HG02970 (cell line): ENCODE measurements at regions not wholly inside any gene's neighbourhood (a gene's known extent, or its start where the extent isn't known, plus 50 kb on each side); places are given as distances from the start of the nearest gene placed in this dataset.

Experiments used
- ATAC-seq: cut with Tn5 transposase; IDR thresholded peaks from one replicate; pipeline ENCODE4 v1.9.1; 2021; ENCODE audit warnings: mild to moderate bottlenecking, moderate library complexity, moderate number of reproducible peaks; ENCODE audit not compliant: unreplicated experiment, low FRiP score

GRCh38 chr16:85303354-85303883 lies 191.1 kb upstream of the CIBAR2 start:
- no peak for ATAC-seq

DNA sequence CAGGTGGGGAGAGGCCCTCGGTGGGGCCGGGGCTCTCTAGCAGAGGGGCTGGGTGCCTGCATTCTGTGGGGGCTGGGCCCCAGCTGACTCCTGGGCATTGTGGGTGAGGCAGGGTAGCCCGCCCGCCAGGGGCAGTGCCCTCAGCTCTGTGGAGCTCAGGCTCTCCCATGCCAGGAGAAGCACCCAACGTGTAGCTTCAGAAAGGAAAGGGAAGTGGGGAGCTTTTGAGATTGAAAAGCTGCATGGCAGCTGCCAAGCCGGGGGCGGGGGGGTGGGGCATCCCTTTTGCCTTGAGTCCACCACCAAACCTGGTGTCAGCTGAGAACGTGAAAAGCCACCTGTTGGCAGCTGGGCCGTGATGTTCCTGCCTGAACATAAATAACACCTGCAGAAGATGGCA lies 192.1 kb upstream of the CIBAR2 start:
- ATAC-seq: no peak

GRCh38 chr16:85306071-85306792 lies 194.0 kb upstream of the CIBAR2 start:
- no peak for ATAC-seq

GRCh38 chr16:85306793-85307551 lies 194.7 kb upstream of the CIBAR2 start:
- ATAC-seq: no peak

- no peak for ATAC-seq
Observed at GRCh38 chr16:85307552-85308364, 195.5 kb upstream of the CIBAR2 start.

- ATAC-seq: no peak
Observed at GRCh38 chr16:85308611-85309540, 196.6 kb upstream of the CIBAR2 start.

GRCh38 chr16:85309656-85310587 lies 197.7 kb upstream of the CIBAR2 start:
- ATAC-seq: no peak

DNA sequence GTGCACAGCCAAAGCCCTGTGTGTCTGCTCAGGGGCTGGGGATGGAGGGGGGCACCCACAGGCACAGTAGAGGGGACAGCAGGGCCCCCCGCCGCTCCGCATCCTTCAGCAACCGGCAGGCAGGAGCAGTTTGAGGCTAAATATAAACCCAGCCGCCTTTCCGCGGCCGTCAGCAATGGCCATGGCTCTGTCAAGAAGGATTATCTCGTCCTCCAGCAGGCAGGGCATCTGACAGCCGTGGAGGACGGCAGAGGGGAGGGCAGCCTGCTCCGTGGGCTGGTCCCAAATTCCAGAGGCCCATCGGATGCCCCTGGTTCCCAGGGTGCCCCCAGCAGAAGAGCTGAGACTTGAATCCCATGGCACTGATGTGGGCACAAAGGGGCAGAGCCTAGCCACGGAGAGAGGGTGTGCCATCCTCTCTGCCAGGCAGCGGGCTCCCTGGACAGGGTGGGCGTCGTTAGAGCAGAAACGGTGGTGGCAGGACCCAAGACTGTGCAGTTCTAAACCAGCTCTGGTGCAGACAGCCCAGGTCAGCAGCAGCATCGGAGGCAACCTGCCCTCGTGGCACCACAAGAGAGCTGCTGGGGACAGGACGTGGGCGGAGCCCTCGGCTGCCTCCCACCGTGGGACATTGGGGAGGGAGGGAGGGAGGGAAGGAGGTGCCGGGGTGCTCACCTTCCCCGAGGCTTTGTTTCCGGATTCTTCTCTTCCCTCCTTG lies 198.8 kb upstream of the CIBAR2 start:
- ATAC-seq: no peak

DNA sequence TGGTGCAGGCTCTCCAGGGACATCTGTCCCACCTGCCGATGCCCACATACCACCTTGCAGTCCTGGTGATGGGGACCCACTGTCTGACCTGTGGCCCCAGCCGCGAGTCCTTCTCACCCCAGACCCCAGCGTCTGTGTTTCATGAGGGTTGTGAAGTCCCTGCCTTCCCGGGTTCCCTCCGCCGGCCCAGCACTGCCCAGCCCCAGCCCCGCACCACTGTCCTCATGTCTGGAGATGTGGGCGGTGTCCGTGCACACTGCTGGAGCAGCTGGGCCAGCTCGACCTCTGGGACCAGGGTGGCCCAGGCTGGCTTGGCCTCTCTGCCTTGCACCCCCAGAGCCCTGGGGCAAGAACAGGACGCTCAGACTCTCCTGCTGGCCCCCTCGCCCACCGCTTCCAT lies 199.5 kb upstream of the CIBAR2 start:
- ATAC-seq: no peak

- ATAC-seq: no peak
Observed at GRCh38 chr16:85312174-85312573, 199.9 kb upstream of the CIBAR2 start.

DNA sequence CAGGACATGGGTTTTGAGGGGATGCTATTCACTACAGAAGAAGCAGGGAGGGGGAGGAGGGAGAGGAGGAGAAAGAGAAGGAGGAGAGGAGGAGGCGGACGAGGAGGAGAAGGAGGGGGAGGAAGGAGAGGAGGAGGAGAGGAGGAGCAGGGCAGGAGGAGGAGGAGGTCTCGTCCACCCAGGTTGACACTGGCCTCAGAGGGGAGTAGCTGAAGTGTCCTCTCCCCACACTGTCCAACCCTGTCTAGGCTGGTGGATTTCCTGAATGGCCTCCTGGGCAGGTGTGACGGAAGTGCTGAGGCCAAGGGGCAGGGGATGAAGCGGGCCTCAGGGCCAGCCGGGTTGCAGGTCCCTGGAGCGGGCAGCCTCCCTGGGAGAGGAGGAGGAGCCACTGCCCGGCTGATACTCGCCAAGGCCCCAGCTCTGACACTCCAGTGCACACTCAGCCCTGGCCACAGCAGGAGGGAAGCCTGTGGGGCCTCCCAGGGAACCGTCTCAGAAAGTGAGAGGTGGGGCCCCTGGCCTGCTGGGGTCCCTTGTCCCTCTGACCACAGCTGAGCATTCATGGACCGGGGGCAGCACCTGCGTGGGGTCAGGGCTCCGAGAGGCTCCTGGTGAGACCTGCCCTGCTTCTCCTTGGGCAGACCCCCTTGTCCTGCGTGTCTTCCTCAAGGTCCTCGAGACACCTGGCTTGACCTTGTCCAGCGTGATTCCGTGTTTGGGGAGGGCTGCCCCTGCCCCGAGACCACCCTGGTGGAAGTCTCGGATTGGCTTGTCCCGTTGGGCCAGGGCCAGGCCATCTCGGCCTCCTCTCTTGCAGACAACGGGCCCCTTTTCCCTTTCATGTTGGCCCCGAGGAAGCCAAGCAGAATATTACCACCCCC lies 200.6 kb upstream of the CIBAR2 start:
- ATAC-seq: no peak

- ATAC-seq: no peak
Observed at GRCh38 chr16:85313526-85314301, 201.4 kb upstream of the CIBAR2 start.

GRCh38 chr16:85314512-85314971 lies 202.3 kb upstream of the CIBAR2 start:
- ATAC-seq: no peak

- ATAC-seq: no peak
Observed at GRCh38 chr16:85315866-85316265, 203.6 kb upstream of the CIBAR2 start.

DNA sequence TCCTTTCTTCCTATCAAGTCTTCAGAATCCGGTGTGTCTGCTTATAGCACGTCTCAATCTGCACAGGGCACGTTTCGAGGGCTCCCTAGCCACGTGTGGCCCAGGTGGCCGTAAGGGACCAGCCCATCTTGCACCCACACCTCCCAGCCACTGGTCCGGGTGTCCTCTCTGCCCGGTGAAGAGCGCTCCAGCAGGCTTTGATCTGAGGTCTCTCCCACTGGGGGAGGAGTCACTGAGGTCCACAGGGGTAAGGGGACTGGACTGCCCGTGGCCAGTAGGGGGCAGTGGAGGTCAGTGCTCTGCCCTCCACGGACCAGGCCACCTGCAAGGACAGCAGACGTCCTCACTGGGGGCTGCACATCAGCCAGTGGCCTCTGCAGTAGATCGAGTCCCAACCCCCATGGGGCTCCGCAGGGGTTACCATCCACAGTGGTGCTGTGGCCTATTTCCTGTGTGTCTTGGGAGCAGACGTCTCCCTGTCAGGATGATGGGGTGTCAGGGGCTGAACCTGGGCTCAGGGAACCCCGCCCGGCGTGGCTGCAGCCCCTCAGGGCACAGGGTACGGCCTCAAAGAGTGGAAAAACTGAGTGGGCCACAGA lies 204.1 kb upstream of the CIBAR2 start:
- no peak for ATAC-seq

GRCh38 chr16:85316944-85317343 lies 204.7 kb upstream of the CIBAR2 start:
- no peak for ATAC-seq
